WTC11 (cell line): ENCODE measurements at regions not wholly inside any gene's neighbourhood (a gene's known extent, or its start where the extent isn't known, plus 50 kb on each side); places are given as distances from the start of the nearest gene placed in this dataset.
A peak's percentile ranks its signal among the peaks of the same experiment; 100 is the strongest.

Experiments used
- ATAC-seq: fragments of 200-7000 bp; cut with Tn5 transposase; 2 replicates; pipeline ENCODE4 v1.10.0; 2021; ENCODE audit warnings: mild to moderate bottlenecking, moderate library complexity
- CTCF ChIA-PET: fragments of 300-600 bp; sonication (Branson Sonifier 250); formaldehyde crosslinking; loops from one replicate; lab custom pipeline; 2021; ENCODE audit warnings: antibody characterized with exemption; lab: Charles Lee
- POLR2A ChIA-PET: fragments of 350-600 bp; sonication (Branson Sonifier 250); formaldehyde crosslinking; loops from one replicate; lab custom pipeline; 2021; ENCODE audit warnings: antibody characterized with exemption; lab: Charles Lee
- DNase-seq: peaks from one replicate; pipeline ENCODE4 v3.0.0; 2021; ENCODE audit warnings: low spot score
- H3K27ac Mint-ChIP-seq: 2 replicates; pipeline ENCODE4 v1.8.0; 2021; ENCODE audit warnings: mixed read lengths
- H3K27me3 Mint-ChIP-seq: 2 replicates; pipeline ENCODE4 v1.8.0; 2021; ENCODE audit warnings: low read depth, mild to moderate bottlenecking, moderate library complexity, mixed read lengths
- H3K36me3 Mint-ChIP-seq: 2 replicates; pipeline ENCODE4 v1.8.0; 2021; ENCODE audit warnings: mixed read lengths
- H3K4me1 Mint-ChIP-seq: 2 replicates; pipeline ENCODE4 v1.8.0; 2022; ENCODE audit warnings: mixed read lengths
- H3K4me3 Mint-ChIP-seq: 2 replicates; pipeline ENCODE4 v1.8.0; 2021; ENCODE audit warnings: mild to moderate bottlenecking, moderate library complexity, mixed read lengths
- H3K9me3 Mint-ChIP-seq: 2 replicates; pipeline ENCODE4 v1.8.0; 2021; ENCODE audit warnings: mixed read lengths
- EMX1 ChIP-seq: fragments of 250-450 bp; sonication (Bioruptor Pico); IDR thresholded peaks from 2 replicates; pipeline ENCODE4 v1.8.0; 2021; ENCODE audit warnings: mild to moderate bottlenecking
- GRHL2 ChIP-seq: fragments of 250-450 bp; sonication (Bioruptor Pico); IDR thresholded peaks from 2 replicates; pipeline ENCODE4 v1.8.0; 2022; ENCODE audit warnings: mild to moderate bottlenecking, moderate library complexity; ENCODE audit not compliant: insufficient replicate concordance, severe bottlenecking
- JAZF1 ChIP-seq: fragments of 250-450 bp; sonication (Bioruptor Pico); IDR thresholded peaks from 2 replicates; pipeline ENCODE4 v1.9.0; 2021; ENCODE audit warnings: moderate library complexity, mild to moderate bottlenecking, inconsistent platforms
- JUN ChIP-seq: sonication (generic); formaldehyde crosslinking; IDR thresholded peaks from 2 replicates; pipeline ENCODE4 v1.8.0; 2023; ENCODE audit warnings: mild to moderate bottlenecking, missing genetic modification reagents
- KAT7 ChIP-seq: sonication (generic); formaldehyde crosslinking; IDR thresholded peaks from 2 replicates; pipeline ENCODE4 v1.8.1; 2023; ENCODE audit warnings: missing genetic modification reagents, mild to moderate bottlenecking, borderline replicate concordance
- NFATC4 ChIP-seq: fragments of 250-450 bp; sonication (Bioruptor Pico); IDR thresholded peaks from 2 replicates; pipeline ENCODE4 v1.9.0; 2021; ENCODE audit warnings: mild to moderate bottlenecking
- PRRX2 ChIP-seq: fragments of 250-450 bp; sonication (Bioruptor Pico); IDR thresholded peaks from 2 replicates; pipeline ENCODE4 v1.8.0; 2021; ENCODE audit warnings: mild to moderate bottlenecking
- RELA ChIP-seq: sonication (generic); formaldehyde crosslinking; IDR thresholded peaks from 2 replicates; pipeline ENCODE4 v1.8.1; 2022; ENCODE audit warnings: missing genetic modification reagents, mild to moderate bottlenecking, borderline replicate concordance
- SOX15 ChIP-seq: fragments of 250-450 bp; sonication (Bioruptor Pico); IDR thresholded peaks from 2 replicates; pipeline ENCODE4 v1.9.0; 2021; ENCODE audit warnings: mild to moderate bottlenecking
- SP1 ChIP-seq: sonication (generic); formaldehyde crosslinking; conservative IDR thresholded peaks from 2 replicates; pipeline ENCODE4 v1.8.1; 2022; ENCODE audit warnings: missing genetic modification reagents
- TCF7 ChIP-seq: sonication (generic); formaldehyde crosslinking; IDR thresholded peaks from 2 replicates; pipeline ENCODE4 v1.8.0; 2022; ENCODE audit warnings: mild to moderate bottlenecking, low read depth, missing genetic modification reagents, moderate library complexity
- TEAD1 ChIP-seq: sonication (generic); formaldehyde crosslinking; IDR thresholded peaks from 2 replicates; pipeline ENCODE4 v1.8.0; 2022; ENCODE audit warnings: mild to moderate bottlenecking, missing genetic modification reagents
- TP53 ChIP-seq: sonication (generic); formaldehyde crosslinking; IDR thresholded peaks from 2 replicates; pipeline ENCODE4 v1.8.1; 2023; ENCODE audit warnings: mild to moderate bottlenecking, missing genetic modification reagents
- ZNF317 ChIP-seq: sonication (generic); formaldehyde crosslinking; IDR thresholded peaks from 2 replicates; pipeline ENCODE4 v1.8.1; 2023; ENCODE audit warnings: low read depth, mild to moderate bottlenecking, moderate library complexity, missing genetic modification reagents, borderline replicate concordance
- ZNF396 ChIP-seq: fragments of 250-450 bp; sonication (Bioruptor Pico); IDR thresholded peaks from 2 replicates; pipeline ENCODE4 v1.8.0; 2021; ENCODE audit warnings: mild to moderate bottlenecking, moderate library complexity, borderline replicate concordance
- TF ChIP-seq, protein P1 (sequence below): fragments of 250-450 bp; sonication (Bioruptor Pico); IDR thresholded peaks from 2 replicates; pipeline ENCODE4 v1.9.0; 2021; ENCODE audit warnings: moderate library complexity, mild to moderate bottlenecking, inconsistent platforms, borderline replicate concordance
- TF ChIP-seq, protein P2 (sequence below): sonication (generic); formaldehyde crosslinking; IDR thresholded peaks from 2 replicates; pipeline ENCODE4 v1.8.1; 2022; ENCODE audit warnings: low read depth, mild to moderate bottlenecking, moderate library complexity, missing genetic modification reagents, borderline replicate concordance
- TF ChIP-seq, protein P3 (sequence below): sonication (generic); formaldehyde crosslinking; IDR thresholded peaks from 2 replicates; pipeline ENCODE4 v1.8.0; 2022; ENCODE audit warnings: mild to moderate bottlenecking, missing genetic modification reagents
- TF ChIP-seq, protein P4 (sequence below): sonication (generic); formaldehyde crosslinking; IDR thresholded peaks from 2 replicates; pipeline ENCODE4 v1.8.1; 2023; ENCODE audit warnings: mild to moderate bottlenecking, missing genetic modification reagents
- TF ChIP-seq, protein P5 (sequence below): fragments of 250-450 bp; sonication (Bioruptor Pico); IDR thresholded peaks from 2 replicates; pipeline ENCODE4 v1.8.0; 2021; ENCODE audit warnings: mild to moderate bottlenecking
- TF ChIP-seq, protein P6 (sequence below): sonication (generic); formaldehyde crosslinking; IDR thresholded peaks from 2 replicates; pipeline ENCODE4 v1.8.1; 2023; ENCODE audit warnings: mild to moderate bottlenecking, missing genetic modification reagents
- TF ChIP-seq, protein P7 (sequence below): fragments of 250-450 bp; sonication (Bioruptor Pico); IDR thresholded peaks from 2 replicates; pipeline ENCODE4 v1.9.0; 2021; ENCODE audit warnings: mild to moderate bottlenecking

DNA sequence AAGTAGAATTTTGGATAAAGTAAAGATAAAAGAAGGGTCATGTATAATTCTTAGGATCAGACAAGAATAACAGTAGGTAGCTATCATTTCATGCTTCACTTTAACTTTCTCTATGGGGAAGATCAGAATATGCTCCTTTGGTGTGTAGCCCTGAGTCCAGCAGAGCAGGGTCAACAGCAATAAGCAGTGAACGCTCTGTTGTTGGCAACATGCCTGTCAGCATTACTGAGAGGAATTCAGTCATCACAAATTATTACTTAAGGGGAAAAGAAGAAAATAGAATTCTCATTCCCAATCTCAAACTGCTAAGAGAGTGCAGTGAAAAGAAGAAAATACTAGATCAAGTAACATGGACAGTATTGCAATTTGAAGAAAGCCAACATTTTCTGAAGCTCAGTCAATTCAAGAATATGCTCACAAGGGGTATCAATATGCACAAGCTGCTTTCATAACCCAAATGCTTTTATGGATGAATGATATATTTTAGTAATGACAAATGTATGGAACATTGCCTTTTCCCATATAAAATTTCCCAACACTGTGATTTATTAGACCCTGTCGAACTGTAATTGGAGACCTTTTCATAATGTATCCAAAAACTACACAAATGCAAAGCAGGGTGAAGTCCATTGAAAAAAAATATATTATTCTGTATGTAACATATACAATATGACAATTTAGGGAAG lies 1359.4 kb downstream of the EFNA5 start:
- Mint-ChIP-seq H3K27ac (no peak overlapping the region), H3K4me1 (peaks cover 23% of the 10 kb centered on the region), H3K4me3 (no peak overlapping the region), H3K27me3 (no peaks in the 10 kb centered on the region), H3K36me3 (no peaks in the 10 kb centered on the region), H3K9me3 (no peaks in the 10 kb centered on the region)
- ChIA-PET CTCF (interaction anchor here (1.6 kb wide), 1 partner anchor 143 kb away, joined by 3 read pairs; no protein-coding TSS in a partner anchor), POLR2A (no interaction called here)
- DNase-seq (no peak), ATAC-seq (no peak)
- no peak for TF ChIP-seq TCF7 (CRISPR knock-in tag)
- TF ChIP-seq, protein P1, sequence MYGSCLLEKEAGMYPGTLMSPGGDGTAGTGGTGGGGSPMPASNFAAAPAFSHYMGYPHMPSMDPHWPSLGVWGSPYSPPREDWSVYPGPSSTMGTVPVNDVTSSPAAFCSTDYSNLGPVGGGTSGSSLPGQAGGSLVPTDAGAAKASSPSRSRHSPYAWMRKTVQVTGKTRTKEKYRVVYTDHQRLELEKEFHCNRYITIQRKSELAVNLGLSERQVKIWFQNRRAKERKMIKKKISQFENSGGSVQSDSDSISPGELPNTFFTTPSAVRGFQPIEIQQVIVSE (CRISPR knock-in tag), result no peak
- no peak for TF ChIP-seq SOX15 (CRISPR knock-in tag)
- TF ChIP-seq TEAD1 (CRISPR knock-in tag), result no peak
- no peak for TF ChIP-seq KAT7 (CRISPR knock-in tag)
- TF ChIP-seq, protein P2, sequence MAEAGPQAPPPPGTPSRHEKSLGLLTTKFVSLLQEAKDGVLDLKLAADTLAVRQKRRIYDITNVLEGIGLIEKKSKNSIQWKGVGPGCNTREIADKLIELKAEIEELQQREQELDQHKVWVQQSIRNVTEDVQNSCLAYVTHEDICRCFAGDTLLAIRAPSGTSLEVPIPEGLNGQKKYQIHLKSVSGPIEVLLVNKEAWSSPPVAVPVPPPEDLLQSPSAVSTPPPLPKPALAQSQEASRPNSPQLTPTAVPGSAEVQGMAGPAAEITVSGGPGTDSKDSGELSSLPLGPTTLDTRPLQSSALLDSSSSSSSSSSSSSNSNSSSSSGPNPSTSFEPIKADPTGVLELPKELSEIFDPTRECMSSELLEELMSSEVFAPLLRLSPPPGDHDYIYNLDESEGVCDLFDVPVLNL (CRISPR knock-in tag), result no peak
- TF ChIP-seq JUN, result no peak
- no peak for TF ChIP-seq ZNF317 (CRISPR knock-in tag)
- TF ChIP-seq TP53 (CRISPR knock-in tag), result no peak
- TF ChIP-seq, protein P3, sequence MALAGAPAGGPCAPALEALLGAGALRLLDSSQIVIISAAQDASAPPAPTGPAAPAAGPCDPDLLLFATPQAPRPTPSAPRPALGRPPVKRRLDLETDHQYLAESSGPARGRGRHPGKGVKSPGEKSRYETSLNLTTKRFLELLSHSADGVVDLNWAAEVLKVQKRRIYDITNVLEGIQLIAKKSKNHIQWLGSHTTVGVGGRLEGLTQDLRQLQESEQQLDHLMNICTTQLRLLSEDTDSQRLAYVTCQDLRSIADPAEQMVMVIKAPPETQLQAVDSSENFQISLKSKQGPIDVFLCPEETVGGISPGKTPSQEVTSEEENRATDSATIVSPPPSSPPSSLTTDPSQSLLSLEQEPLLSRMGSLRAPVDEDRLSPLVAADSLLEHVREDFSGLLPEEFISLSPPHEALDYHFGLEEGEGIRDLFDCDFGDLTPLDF (CRISPR knock-in tag), result no peak
- no peak for TF ChIP-seq JAZF1 (CRISPR knock-in tag)
- TF ChIP-seq EMX1 (CRISPR knock-in tag), result no peak
- no peak for TF ChIP-seq RELA (CRISPR knock-in tag)
- no peak for TF ChIP-seq SP1
- TF ChIP-seq GRHL2 (CRISPR knock-in tag), result no peak
- TF ChIP-seq PRRX2 (CRISPR knock-in tag), result no peak

DNA sequence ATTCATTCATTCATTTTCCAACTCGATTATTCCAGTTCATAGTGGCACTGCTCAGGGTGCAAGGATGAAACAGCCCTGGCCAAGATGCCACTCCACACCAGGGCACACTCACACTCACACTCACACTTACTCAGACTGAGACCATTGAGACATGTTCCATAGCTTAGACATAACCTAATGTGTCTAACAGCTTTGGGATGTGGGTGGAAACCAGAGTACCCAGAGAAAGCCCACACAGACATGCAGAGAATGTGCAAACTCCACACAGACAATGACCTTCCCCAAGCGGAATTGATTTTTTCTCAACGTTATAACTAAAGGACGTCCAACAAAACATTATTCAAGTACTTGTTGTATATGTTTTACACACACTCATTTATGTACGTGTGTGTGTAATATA lies 1363.5 kb downstream of the EFNA5 start:
- peaks cover 42% of the 10 kb centered on the region for H3K4me1 Mint-ChIP-seq
- DNase-seq (no peak), ATAC-seq (peak; percentile 68)
- peak overlapping the region; percentile 15 for H3K4me3 Mint-ChIP-seq
- H3K36me3 Mint-ChIP-seq, result no peaks in the 10 kb centered on the region
- POLR2A ChIA-PET, result no interaction called here
- H3K9me3 Mint-ChIP-seq, result no peaks in the 10 kb centered on the region
- CTCF ChIA-PET, result interaction anchor here (1.1 kb wide), 1 partner anchor 147 kb away, joined by 3 read pairs; no protein-coding TSS in a partner anchor
- H3K27me3 Mint-ChIP-seq, result no peaks in the 10 kb centered on the region
- H3K27ac Mint-ChIP-seq, result peak overlapping the region; percentile 99
- TF ChIP-seq GRHL2 (CRISPR knock-in tag) (no peak), TCF7 (CRISPR knock-in tag) (no peak), ZNF396 (no peak), NFATC4 (CRISPR knock-in tag) (no peak), PRRX2 (CRISPR knock-in tag) (no peak)
- TF ChIP-seq, protein P4, sequence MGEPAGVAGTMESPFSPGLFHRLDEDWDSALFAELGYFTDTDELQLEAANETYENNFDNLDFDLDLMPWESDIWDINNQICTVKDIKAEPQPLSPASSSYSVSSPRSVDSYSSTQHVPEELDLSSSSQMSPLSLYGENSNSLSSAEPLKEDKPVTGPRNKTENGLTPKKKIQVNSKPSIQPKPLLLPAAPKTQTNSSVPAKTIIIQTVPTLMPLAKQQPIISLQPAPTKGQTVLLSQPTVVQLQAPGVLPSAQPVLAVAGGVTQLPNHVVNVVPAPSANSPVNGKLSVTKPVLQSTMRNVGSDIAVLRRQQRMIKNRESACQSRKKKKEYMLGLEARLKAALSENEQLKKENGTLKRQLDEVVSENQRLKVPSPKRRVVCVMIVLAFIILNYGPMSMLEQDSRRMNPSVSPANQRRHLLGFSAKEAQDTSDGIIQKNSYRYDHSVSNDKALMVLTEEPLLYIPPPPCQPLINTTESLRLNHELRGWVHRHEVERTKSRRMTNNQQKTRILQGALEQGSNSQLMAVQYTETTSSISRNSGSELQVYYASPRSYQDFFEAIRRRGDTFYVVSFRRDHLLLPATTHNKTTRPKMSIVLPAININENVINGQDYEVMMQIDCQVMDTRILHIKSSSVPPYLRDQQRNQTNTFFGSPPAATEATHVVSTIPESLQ (CRISPR knock-in tag), result no peak
- TF ChIP-seq, protein P5, sequence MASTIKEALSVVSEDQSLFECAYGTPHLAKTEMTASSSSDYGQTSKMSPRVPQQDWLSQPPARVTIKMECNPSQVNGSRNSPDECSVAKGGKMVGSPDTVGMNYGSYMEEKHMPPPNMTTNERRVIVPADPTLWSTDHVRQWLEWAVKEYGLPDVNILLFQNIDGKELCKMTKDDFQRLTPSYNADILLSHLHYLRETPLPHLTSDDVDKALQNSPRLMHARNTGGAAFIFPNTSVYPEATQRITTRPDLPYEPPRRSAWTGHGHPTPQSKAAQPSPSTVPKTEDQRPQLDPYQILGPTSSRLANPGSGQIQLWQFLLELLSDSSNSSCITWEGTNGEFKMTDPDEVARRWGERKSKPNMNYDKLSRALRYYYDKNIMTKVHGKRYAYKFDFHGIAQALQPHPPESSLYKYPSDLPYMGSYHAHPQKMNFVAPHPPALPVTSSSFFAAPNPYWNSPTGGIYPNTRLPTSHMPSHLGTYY, result no peak
- TF ChIP-seq, protein P6, sequence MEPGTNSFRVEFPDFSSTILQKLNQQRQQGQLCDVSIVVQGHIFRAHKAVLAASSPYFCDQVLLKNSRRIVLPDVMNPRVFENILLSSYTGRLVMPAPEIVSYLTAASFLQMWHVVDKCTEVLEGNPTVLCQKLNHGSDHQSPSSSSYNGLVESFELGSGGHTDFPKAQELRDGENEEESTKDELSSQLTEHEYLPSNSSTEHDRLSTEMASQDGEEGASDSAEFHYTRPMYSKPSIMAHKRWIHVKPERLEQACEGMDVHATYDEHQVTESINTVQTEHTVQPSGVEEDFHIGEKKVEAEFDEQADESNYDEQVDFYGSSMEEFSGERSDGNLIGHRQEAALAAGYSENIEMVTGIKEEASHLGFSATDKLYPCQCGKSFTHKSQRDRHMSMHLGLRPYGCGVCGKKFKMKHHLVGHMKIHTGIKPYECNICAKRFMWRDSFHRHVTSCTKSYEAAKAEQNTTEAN (CRISPR knock-in tag), result no peak
- TF ChIP-seq, protein P7, sequence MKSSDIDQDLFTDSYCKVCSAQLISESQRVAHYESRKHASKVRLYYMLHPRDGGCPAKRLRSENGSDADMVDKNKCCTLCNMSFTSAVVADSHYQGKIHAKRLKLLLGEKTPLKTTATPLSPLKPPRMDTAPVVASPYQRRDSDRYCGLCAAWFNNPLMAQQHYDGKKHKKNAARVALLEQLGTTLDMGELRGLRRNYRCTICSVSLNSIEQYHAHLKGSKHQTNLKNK (CRISPR knock-in tag), result no peak
